HG03025 (cell line): ENCODE measurements at regions not wholly inside any gene's neighbourhood (a gene's known extent, or its start where the extent isn't known, plus 50 kb on each side); places are given as distances from the start of the nearest gene placed in this dataset.
"Not testable (repeated sequence)": the region's sequence is repeated elsewhere in the genome, so short reads cannot be mapped to it uniquely, and the experiment has no call there.

ENCODE experiments used
- ATAC-seq: cut with Tn5 transposase; IDR thresholded peaks from one replicate; pipeline ENCODE4 v1.9.1; 2021; ENCODE audit warnings: mild to moderate bottlenecking, moderate library complexity; ENCODE audit not compliant: unreplicated experiment, low FRiP score

- no peak for ATAC-seq
These were observed 813.7 kb downstream of the MAT2B start for GRCh38 chr5:164319161-164319560.

- no peak for ATAC-seq
These were observed 818.8 kb downstream of the MAT2B start for GRCh38 chr5:164324239-164324638.

GRCh38 chr5:164326219-164326618 lies 820.8 kb downstream of the MAT2B start:
- no peak for ATAC-seq

GRCh38 chr5:164327166-164327565 lies 821.7 kb downstream of the MAT2B start:
- ATAC-seq, result not testable (repeated sequence)

- ATAC-seq, result no peak
These were observed 827.2 kb downstream of the MAT2B start for GRCh38 chr5:164332349-164333196.

GRCh38 chr5:164335837-164336236 lies 830.4 kb downstream of the MAT2B start:
- ATAC-seq, result no peak

GRCh38 chr5:164336276-164336675 lies 830.9 kb downstream of the MAT2B start:
- no peak for ATAC-seq

- no peak for ATAC-seq
These were observed 831.5 kb downstream of the MAT2B start for GRCh38 chr5:164336906-164337305.

GRCh38 chr5:164341056-164341619 lies 835.7 kb downstream of the MAT2B start:
- ATAC-seq, result no peak

- ATAC-seq, result no peak
These were observed 839.9 kb downstream of the MAT2B start for GRCh38 chr5:164345173-164345849.

GRCh38 chr5:164345853-164346252 lies 840.4 kb downstream of the MAT2B start:
- ATAC-seq, result no peak

- no peak for ATAC-seq
These were observed 841.6 kb downstream of the MAT2B start for GRCh38 chr5:164346785-164347630.

GRCh38 chr5:164350236-164350635 lies 844.8 kb downstream of the MAT2B start:
- ATAC-seq, result no peak

- no peak for ATAC-seq
These were observed 845.9 kb downstream of the MAT2B start for GRCh38 chr5:164351245-164351834.

GRCh38 chr5:164352695-164353094 lies 847.3 kb downstream of the MAT2B start:
- ATAC-seq, result no peak

GRCh38 chr5:164353155-164353554 lies 847.7 kb downstream of the MAT2B start:
- no peak for ATAC-seq

GRCh38 chr5:164354139-164354751 lies 848.8 kb downstream of the MAT2B start:
- no peak for ATAC-seq

GRCh38 chr5:164355267-164355830 lies 849.9 kb downstream of the MAT2B start:
- no peak for ATAC-seq

GRCh38 chr5:164356790-164357189 lies 851.4 kb downstream of the MAT2B start:
- ATAC-seq, result no peak
